ENCODE measurements at regions not wholly inside any gene's neighbourhood (a gene's known extent, or its start where the extent isn't known, plus 50 kb on each side); places are given as distances from the start of the nearest gene placed in this dataset.

- Histone ChIP-seq H3K27ac (ENCODE audit: low read depth in 1 of 2, low read length in 2 of 2) (no peak overlapping the region), H3K4me3 (ENCODE audit: low read length in 2 of 2) (no peak overlapping the region), H3K4me1 (ENCODE audit: control insufficient read depth in 1 of 2, insufficient read depth in 2 of 2, low read length in 2 of 2) (no peaks in the 10 kb centered on the region), H3K36me3 (ENCODE audit: control insufficient read depth in 1 of 2, insufficient read depth in 2 of 2, low read length in 1 of 2) (no peaks in the 10 kb centered on the region), H3K9me3 (ENCODE audit: control insufficient read depth, low read length) (peaks cover 4% of the 10 kb centered on the region), H3K27me3 (ENCODE audit: control insufficient read depth in 1 of 2, insufficient read depth in 2 of 2, low read length in 1 of 2) (no peaks in the 10 kb centered on the region)
- intact Hi-C loops (cut with DNase I), result no loop called here
- WGBS, 2 donors, result 70 to 73% methylated on average over 10 of the region's 10 CpGs
- no peak for ATAC-seq (ENCODE audit: low FRiP score)
- peak in 1 of 2 donors; percentile 59 for DNase-seq
Measured at GRCh38 chr20:63112491-63113219, 103.3 kb downstream of the YTHDF1 start.

GRCh38 chr20:63108247-63108646 lies 101.5 kb upstream of the BHLHE23 start:
- no peaks in the 10 kb centered on the region for H3K27me3 ChIP-seq (ENCODE audit: control insufficient read depth in 1 of 2, insufficient read depth in 2 of 2, low read length in 1 of 2)
- no peak overlapping the region for H3K27ac ChIP-seq (ENCODE audit: low read depth in 1 of 2, low read length in 2 of 2)
- H3K36me3 ChIP-seq (ENCODE audit: control insufficient read depth in 1 of 2, insufficient read depth in 2 of 2, low read length in 1 of 2), result no peaks in the 10 kb centered on the region
- peaks cover 4% of the 10 kb centered on the region for H3K9me3 ChIP-seq (ENCODE audit: control insufficient read depth, low read length)
- 84 to 85% methylated on average over 9 of the region's 9 CpGs for WGBS, 2 donors
- no peaks in the 10 kb centered on the region for H3K4me1 ChIP-seq (ENCODE audit: control insufficient read depth in 1 of 2, insufficient read depth in 2 of 2, low read length in 2 of 2)
- ATAC-seq (ENCODE audit: low FRiP score), result no peak
- DNase-seq, result peak in 1 of 2 donors; percentile 61
- no peak overlapping the region for H3K4me3 ChIP-seq (ENCODE audit: low read length in 2 of 2)
- intact Hi-C loops (cut with DNase I), result no loop called here

- 68 to 76% methylated on average over 8 of the region's 8 CpGs for WGBS, 2 donors
- no peak overlapping the region for H3K4me3 ChIP-seq (ENCODE audit: low read length in 2 of 2)
- H3K27ac ChIP-seq (ENCODE audit: low read depth in 1 of 2, low read length in 2 of 2), result no peak overlapping the region
- no peaks in the 10 kb centered on the region for H3K36me3 ChIP-seq (ENCODE audit: control insufficient read depth in 1 of 2, insufficient read depth in 2 of 2, low read length in 1 of 2)
- DNase-seq (peak in 1 of 2 donors; percentile 47), ATAC-seq (ENCODE audit: low FRiP score) (no peak)
- no peaks in the 10 kb centered on the region for H3K4me1 ChIP-seq (ENCODE audit: control insufficient read depth in 1 of 2, insufficient read depth in 2 of 2, low read length in 2 of 2)
- H3K9me3 ChIP-seq (ENCODE audit: control insufficient read depth, low read length), result peaks cover 3% of the 10 kb centered on the region
- H3K27me3 ChIP-seq (ENCODE audit: control insufficient read depth in 1 of 2, insufficient read depth in 2 of 2, low read length in 1 of 2), result no peaks in the 10 kb centered on the region
- intact Hi-C loops (cut with DNase I), result no loop called here
Measured at GRCh38 chr20:63107449-63108200, 100.9 kb upstream of the BHLHE23 start.

- no peaks in the 10 kb centered on the region for H3K36me3 ChIP-seq (ENCODE audit: control insufficient read depth in 1 of 2, insufficient read depth in 2 of 2, low read length in 1 of 2)
- intact Hi-C loops (cut with DNase I), result no loop called here
- DNase-seq (peak in 1 of 2 donors; percentile 35), ATAC-seq (ENCODE audit: low FRiP score) (no peak)
- H3K27me3 ChIP-seq (ENCODE audit: control insufficient read depth in 1 of 2, insufficient read depth in 2 of 2, low read length in 1 of 2), result no peaks in the 10 kb centered on the region
- no peaks in the 10 kb centered on the region for H3K9me3 ChIP-seq (ENCODE audit: control insufficient read depth, low read length)
- no peaks in the 10 kb centered on the region for H3K4me1 ChIP-seq (ENCODE audit: control insufficient read depth in 1 of 2, insufficient read depth in 2 of 2, low read length in 2 of 2)
- WGBS, 2 donors, result 83 to 89% methylated on average over 16 of the region's 16 CpGs
- no peak overlapping the region for H3K27ac ChIP-seq (ENCODE audit: low read depth in 1 of 2, low read length in 2 of 2)
- no peak overlapping the region for H3K4me3 ChIP-seq (ENCODE audit: low read length in 2 of 2)
Measured at GRCh38 chr20:63106765-63107448, 100.1 kb upstream of the BHLHE23 start.

- Histone ChIP-seq H3K27me3 (ENCODE audit: control insufficient read depth in 1 of 2, insufficient read depth in 2 of 2, low read length in 1 of 2) (no peaks in the 10 kb centered on the region), H3K27ac (ENCODE audit: low read depth in 1 of 2, low read length in 2 of 2) (no peak overlapping the region), H3K4me3 (ENCODE audit: low read length in 2 of 2) (no peak overlapping the region), H3K36me3 (ENCODE audit: control insufficient read depth in 1 of 2, insufficient read depth in 2 of 2, low read length in 1 of 2) (no peaks in the 10 kb centered on the region), H3K9me3 (ENCODE audit: control insufficient read depth, low read length) (no peaks in the 10 kb centered on the region), H3K4me1 (ENCODE audit: control insufficient read depth in 1 of 2, insufficient read depth in 2 of 2, low read length in 2 of 2) (no peaks in the 10 kb centered on the region)
- intact Hi-C loops (cut with DNase I), result no loop called here
- 39 to 40% methylated on average over 15 of the region's 15 CpGs for WGBS, 2 donors
- ATAC-seq (ENCODE audit: low FRiP score) (peak; percentile 15), DNase-seq (peak; percentile 64 to 87)
Measured at GRCh38 chr20:63106108-63106764, 99.5 kb upstream of the BHLHE23 start.

- DNase-seq, result peak in 1 of 2 donors; percentile 71
- Histone ChIP-seq H3K27me3 (ENCODE audit: control insufficient read depth in 1 of 2, insufficient read depth in 2 of 2, low read length in 1 of 2) (no peaks in the 10 kb centered on the region), H3K9me3 (ENCODE audit: control insufficient read depth, low read length) (no peaks in the 10 kb centered on the region), H3K36me3 (ENCODE audit: control insufficient read depth in 1 of 2, insufficient read depth in 2 of 2, low read length in 1 of 2) (no peaks in the 10 kb centered on the region), H3K4me1 (ENCODE audit: control insufficient read depth in 1 of 2, insufficient read depth in 2 of 2, low read length in 2 of 2) (no peaks in the 10 kb centered on the region), H3K4me3 (ENCODE audit: low read length in 2 of 2) (no peak overlapping the region), H3K27ac (ENCODE audit: low read depth in 1 of 2, low read length in 2 of 2) (no peak overlapping the region)
- intact Hi-C loops (cut with DNase I), result no loop called here
- 73 to 75% methylated on average over 32 of the region's 32 CpGs for WGBS, 2 donors
- ATAC-seq (ENCODE audit: low FRiP score), result no peak
Measured at GRCh38 chr20:63105211-63106107, 98.7 kb upstream of the BHLHE23 start.

GRCh38 chr20:63104312-63105181 lies 97.8 kb upstream of the BHLHE23 start:
- DNase-seq, result peak in 1 of 2 donors; percentile 68
- intact Hi-C loops (cut with DNase I), result no loop called here
- WGBS, 2 donors, result 81 to 86% methylated on average over 16 to 19 of the region's 19 CpGs

More at GRCh38 chr20:63104312-63105181, 97.8 kb upstream of the BHLHE23 start:
- Histone ChIP-seq H3K27ac (ENCODE audit: low read depth in 1 of 2, low read length in 2 of 2) (no peak overlapping the region), H3K27me3 (ENCODE audit: control insufficient read depth in 1 of 2, insufficient read depth in 2 of 2, low read length in 1 of 2) (no peaks in the 10 kb centered on the region), H3K4me1 (ENCODE audit: control insufficient read depth in 1 of 2, insufficient read depth in 2 of 2, low read length in 2 of 2) (no peaks in the 10 kb centered on the region), H3K4me3 (ENCODE audit: low read length in 2 of 2) (no peak overlapping the region), H3K36me3 (ENCODE audit: control insufficient read depth in 1 of 2, insufficient read depth in 2 of 2, low read length in 1 of 2) (no peaks in the 10 kb centered on the region), H3K9me3 (ENCODE audit: control insufficient read depth, low read length) (no peaks in the 10 kb centered on the region)
- no peak for ATAC-seq (ENCODE audit: low FRiP score)

All from aorta (tissue), 5 donors.